GM19324 (cell line): ENCODE measurements at regions not wholly inside any gene's neighbourhood (a gene's known extent, or its start where the extent isn't known, plus 50 kb on each side); places are given as distances from the start of the nearest gene placed in this dataset.
"Not testable (repeated sequence)": the region's sequence is repeated elsewhere in the genome, so short reads cannot be mapped to it uniquely, and the experiment has no call there.

Source experiments
- ATAC-seq: cut with Tn5 transposase; IDR thresholded peaks from one replicate; pipeline ENCODE4 v1.9.1; 2021; ENCODE audit warnings: mild to moderate bottlenecking, moderate library complexity; ENCODE audit not compliant: unreplicated experiment, low FRiP score

DNA sequence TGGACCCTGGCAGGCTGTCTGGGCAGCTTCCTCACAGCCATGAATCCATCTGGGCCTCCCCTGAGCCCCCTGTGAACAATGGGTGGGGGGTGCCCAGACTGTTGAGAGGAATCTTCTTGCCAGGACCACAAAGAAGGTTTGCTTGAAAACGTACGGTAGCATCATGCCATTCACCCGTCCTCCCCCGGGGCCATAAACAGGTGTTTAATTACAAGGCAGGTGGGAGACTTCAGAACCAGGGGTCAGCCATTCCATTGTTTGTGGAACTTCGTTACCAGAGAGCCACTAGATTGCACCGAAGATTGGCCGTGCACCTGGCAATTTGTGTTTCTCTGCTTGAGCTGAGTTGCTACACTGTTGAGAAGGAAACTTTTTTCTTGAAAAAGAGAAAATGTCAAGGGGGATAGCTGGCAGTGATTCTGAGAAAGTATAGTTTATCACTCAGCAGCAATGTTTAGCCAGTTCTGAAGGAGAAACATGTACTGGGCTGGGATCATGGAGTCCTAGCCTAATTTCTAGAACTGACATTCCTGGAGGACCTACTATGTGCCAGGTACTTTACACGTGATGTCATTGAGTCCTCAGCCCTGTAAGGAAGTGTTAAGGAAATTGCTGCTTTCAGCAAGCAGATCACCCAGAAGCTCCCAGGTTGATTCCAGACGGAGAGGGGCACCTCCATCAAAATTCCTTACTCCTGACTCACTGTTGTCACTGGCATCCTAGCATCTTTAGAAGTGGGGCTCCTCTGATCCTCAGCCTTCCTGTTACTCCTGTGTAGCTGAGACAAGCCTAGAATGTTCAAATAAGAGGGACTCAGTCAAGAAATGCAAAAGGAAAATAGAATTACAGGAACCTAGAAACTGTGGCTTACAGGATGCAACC lies 103.8 kb upstream of the UBE2E1 start:
- no peak for ATAC-seq

DNA sequence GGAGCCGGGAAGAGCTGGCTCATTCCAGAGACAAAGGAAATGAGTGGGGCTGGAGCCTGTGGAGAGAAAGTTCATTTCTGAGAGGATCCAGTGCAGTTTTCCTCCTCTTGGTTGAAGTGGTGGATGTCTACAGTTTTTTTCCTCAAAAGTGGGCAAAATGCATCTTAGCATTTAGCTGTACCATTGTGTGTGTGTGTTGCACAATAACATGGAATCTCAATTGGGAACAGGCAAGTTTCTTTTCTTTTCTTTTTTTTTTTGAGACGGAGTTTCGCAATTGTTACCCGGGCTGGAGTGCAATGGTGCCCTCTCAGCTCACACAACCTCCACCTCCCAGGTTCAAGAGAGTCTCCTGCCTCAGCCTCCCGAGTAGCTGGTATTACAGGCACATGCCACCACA lies 101.5 kb upstream of the UBE2E1 start:
- no peak for ATAC-seq

DNA sequence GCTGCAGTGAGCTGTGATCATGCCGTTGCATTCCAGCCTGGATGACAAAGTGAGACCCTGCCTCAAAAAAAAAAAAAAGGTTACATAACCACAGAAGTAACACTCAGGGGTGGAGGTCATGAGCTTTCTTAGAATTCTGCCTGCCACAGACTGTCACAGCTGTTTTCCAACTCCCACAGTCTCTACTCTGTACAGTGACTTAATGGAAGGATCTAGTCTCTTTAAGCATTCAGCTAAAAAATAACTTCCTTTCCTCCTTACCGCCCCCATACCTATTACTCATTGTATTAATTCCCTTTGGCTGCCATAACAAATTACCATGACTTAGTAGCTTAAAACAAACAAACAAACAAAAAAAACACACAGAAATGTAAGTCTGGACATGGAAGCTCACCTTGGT lies 99.6 kb upstream of the UBE2E1 start:
- ATAC-seq: no peak

DNA sequence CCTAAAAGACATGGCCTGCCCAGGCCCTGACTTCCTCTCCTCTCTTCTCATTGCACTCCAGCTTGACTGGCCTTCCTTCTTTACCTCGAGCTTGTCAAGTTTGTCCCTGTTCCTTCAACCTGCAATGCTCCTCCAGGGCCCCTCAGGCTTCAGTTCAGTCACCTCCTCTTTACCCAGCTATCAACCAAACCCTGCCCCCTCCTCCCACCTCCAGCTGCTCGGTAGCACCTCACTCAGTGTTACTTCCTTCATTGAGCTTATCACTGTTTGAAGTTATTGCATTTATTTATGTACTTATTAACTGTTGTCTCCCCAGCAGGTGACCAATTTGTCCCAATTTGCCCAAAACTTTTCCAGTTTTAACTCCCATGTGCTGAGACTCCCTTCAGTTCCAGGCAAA lies 95.8 kb upstream of the UBE2E1 start:
- no peak for ATAC-seq

DNA sequence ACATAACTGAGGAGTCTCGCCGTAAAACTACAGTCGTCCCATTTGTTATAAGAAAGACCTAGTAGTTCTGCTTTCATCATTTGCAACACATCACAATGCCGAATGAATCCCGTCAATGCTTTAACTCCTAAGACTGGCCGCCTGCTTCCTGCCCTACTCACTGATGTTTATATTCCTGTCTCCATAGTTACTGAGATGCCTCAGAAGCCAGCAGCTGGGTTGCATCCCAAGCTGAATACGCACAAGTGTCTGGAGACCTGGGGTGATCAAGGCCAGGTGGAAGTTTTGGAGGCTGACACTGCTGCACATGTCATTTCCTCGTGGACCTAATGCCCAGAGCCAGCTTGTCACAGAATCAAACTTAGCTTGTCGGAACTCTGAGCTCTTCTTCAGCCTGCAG lies 95.2 kb upstream of the UBE2E1 start:
- ATAC-seq: no peak

DNA sequence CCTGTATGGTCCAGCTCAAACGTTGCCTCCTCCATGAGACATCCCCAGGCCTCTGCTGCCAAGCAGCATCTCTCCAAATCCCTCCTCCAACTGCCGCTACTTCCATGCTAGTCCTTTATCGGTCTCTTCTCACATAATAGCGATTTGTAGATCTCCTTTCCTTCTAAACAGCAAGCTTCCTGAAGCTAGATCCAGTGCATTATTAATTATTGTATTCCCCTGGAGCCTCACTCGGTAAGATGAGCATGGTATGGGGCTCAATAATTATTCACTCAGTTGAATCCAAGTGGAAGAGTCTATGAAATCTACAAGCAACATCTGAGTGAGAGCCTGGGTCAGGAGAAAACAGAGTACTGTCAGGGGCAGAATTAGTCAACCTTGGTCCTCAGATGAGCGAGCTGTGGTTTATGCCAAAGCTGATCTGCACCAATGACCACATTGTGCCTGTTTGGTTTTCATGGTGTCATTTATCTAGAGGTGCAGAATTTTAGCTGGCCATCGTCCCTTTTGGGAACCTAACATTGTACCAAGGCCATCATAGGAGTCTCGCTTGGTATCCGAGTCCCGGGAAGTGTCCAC lies 93.8 kb upstream of the UBE2E1 start:
- peak; percentile 58 for ATAC-seq

DNA sequence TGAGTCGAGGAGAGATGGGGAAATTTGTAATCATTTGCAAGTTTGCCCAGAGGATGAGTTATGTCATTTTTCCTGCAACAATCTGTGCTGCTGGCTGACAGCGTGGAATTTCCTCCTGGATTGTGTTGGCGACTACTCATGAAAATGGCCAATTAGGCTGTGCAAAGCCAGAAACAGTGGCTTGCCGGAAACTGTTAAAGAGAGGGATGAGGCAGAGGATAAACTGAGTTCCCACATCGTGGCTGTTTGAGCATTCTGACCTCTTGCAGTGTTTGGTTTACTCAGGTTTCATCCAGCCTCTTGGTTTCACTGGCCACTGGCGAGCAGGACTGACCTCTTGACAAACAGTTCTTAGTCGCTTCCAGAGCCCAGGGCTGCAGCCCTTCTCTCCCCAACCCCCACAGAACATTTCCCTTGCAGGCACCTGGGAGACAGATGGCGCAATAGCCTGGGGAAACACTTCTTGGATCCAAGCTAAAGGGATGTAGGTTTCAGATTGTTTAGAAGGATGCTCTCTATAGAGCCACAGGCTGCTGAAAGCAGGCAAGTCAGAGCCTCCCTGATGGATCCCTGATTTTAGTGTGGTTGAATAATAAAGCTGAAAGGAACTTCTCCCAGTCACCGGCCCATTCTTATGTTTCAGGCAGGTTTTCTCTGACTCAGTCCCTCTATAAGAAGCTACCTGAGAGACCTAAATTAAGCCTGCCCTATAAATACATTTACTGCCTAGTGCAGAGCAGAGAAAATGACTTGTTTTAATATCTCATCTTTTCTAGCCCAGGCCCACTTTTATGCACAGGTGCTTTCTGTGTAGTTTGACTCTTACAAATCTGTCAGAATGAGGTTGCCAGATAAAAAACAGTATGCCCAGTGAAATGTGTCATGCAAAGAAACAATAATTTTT lies 92.8 kb upstream of the UBE2E1 start:
- no peak for ATAC-seq

DNA sequence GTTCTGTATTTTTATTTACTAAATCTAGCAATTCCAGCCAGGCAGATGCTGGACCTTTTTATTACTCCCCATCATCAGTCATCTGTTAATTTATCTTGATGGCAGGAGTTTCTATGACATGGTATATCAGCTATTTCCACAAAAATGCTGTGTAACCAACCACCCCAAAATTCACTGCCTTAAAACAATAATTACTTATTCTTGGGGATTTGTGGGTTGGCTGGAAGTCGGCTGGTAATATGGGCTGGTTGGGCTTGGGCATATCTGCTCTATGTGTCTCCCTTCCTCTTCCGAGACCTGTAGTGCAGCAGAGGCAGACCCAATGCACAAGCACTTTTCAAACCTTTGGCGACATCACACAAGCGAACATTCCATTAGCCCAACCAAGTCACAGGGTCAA lies 92.1 kb upstream of the UBE2E1 start:
- ATAC-seq: no peak

DNA sequence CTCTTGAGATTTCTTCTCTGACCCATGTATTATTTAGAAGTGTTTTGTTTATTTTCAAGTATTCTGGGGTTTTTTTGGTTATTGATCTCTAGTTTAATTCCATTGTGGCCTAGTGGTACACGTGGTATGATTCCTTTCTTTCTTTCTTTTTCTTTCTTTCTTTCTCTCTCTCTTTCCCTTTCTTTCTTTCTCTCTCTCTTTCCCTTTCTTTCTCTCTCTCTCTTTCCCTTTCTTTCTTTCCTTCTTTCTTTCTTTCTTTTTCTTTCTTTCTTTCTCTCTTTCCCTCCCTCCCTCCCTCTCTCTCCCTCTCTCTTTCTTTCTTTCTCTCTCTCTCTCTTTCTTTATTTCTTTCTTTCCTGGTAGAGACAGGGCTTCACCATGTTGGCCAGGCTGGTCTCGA lies 85.7 kb upstream of the UBE2E1 start:
- no peak for ATAC-seq

DNA sequence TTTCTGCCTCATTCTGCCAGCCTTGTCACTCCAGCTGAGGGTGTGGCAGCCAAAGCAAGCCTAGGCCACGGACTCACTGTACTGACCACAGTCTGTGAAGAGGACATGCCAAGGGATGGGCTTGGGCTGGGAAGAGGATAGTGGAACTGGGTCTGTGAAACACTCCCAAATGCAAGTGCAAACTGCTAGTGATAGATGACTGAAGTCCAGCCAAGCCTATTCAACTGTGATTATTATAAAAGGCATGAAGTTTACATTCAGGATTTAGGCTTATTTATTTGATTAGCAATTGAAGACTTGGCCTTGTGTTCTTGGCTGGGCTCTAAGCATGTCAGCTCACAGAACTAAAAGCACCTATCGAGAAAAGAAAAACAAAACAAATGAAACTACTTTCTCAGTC lies 84.9 kb upstream of the UBE2E1 start:
- no peak for ATAC-seq

DNA sequence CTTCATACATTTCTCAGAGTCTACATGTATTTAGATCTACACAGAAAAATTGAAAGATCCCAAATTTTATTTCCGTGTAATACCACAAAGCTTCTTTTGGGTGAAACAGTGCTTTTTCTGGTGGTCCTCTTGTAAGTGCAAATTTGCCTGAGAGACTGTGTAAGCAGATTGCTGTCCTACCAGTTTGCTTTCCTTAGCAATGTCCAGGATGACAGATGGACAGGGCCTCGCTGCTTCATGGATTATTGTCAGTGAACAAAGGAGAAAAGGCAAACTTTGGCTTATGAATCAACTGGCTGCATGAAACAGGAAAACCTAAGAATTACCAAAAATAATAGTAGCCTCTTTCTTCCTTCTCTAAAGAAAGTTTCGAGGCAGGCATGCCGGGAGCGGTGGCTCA lies 82.6 kb upstream of the UBE2E1 start:
- no peak for ATAC-seq

DNA sequence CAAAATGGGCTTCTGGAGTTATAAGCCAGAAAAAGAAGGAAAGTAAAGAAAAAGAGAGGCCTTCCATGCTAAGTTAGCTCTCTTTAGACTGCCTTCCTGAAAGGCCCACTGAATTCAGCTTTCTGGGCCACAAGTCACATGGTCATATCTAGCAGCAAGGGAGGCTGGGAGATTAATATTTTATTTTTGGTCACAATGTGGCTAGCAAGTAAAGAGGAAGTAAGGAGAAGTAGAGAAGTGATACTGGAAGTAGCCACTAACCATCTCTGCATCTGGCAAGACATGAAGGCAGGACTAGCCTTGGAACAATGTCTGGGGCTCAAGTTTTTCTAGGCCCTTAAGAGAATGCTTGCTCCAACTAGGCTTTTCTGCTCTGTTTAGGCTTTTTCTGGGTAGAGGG lies 81.8 kb upstream of the UBE2E1 start:
- ATAC-seq: no peak

DNA sequence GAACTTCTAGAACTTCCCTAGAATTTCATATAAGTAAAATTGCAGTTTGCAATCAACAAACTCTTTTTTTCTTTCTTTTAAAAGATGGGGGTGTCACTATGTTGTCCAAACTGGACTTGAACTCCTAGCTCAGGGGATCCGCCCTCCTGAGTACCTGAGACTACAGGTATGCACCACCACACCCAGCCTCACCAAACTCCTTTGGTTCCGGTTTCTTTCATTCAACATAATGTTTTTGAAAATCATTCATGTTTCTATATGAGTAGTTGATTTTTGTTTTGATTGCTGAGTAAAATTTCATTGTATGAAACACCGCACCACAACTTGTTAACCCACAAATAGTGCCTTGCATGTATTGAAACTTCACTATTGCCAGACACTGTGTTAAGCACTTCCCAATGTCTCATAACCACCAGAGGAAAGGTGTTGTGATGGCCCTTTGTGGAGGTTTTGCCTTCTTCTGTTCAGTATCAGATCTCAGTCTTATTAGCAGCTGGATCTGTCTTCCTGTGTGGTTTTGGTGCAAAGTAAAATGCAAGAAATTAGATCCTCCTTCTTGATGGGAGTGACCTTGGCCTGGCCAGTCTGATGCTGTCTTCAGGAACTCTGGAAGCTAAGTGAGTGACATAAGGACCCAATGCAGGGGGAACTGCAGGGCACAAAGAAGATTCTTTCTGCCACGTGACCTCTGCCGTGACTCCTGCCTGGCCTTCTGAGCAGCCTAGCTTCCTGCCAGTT lies 78.8 kb upstream of the UBE2E1 start:
- ATAC-seq: peak; percentile 39

DNA sequence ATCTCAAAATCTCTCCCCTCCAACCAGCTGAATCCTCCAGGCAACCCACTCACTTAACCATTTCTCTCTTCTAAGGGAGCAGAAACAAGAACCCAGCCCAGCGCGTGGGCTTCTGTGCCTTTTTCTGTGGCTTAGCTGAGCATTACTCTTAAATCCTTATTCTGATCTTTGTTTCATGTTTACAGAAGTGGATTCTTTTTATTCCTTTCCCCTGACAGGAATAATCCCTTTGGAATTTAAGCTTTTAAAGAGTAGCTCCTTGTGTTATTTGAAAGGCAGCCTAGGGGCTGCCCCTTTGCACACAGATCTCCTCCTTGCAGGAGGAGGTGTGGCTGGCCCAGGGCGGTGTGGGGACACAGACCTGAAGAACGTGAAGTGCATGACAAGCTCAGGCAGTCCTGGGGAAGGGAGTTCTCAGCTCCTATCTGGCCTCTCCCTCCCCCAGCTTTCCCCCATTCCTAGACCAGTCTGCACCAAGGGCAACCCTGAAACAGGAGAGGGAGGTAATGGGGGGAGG lies 77.1 kb upstream of the UBE2E1 start:
- ATAC-seq: no peak

DNA sequence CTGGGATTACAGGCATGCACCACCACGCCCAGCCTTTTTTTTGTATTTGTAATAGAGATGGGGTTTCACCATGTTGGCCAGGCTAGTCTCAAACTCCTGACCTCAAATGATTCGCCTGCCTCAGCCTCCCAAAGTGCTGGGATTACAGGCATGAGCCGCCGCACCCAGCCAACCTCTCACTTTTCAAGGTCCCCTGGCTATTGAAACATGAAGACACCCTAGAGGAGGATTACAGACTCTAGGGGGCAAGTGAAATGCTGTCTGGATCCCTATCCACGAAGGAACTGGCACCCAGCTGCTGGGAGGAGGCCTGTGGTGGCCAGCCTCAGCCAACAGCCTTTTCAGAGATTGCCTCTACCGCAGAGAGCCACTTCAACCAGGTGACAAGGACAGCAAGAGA lies 76.4 kb upstream of the UBE2E1 start:
- ATAC-seq: not testable (repeated sequence)

DNA sequence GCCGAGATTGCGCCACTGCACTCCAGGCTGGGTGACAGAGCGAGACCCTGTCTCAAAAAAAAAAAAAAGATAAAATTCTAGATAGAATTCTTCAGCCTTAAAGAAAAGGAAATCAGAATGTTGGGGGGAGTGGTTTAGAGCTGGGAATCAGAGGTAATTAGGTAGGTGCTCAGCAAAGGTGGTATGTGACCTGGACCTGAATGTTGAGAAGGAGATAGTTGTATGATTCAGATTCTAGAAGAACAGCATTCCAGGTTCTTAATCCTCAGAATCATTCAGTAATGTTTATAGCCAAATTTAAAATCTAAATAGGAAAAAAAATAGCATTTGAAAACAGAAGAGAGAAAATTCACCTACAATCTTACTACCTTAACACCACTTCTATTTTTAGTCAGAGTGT lies 71.3 kb upstream of the UBE2E1 start:
- ATAC-seq: no peak

DNA sequence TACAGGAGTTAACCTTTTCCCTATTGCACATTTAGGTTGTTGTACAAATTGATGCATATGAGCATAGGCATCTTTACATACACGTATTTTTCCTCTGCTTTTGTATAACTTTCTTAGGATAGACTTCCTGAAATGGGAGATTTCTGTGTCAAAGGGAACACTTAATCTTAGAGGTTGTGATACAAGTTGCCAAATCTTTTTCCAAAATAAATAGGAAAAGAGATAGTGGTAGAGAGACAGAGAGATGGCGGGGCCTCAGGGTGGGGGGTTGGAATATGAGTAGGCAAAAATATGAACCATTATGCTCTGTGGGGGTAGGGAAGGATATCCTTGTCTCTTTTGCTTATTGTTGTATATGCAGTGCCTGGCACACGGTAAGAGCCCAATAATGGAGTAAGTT lies 70.7 kb upstream of the UBE2E1 start:
- ATAC-seq: no peak

DNA sequence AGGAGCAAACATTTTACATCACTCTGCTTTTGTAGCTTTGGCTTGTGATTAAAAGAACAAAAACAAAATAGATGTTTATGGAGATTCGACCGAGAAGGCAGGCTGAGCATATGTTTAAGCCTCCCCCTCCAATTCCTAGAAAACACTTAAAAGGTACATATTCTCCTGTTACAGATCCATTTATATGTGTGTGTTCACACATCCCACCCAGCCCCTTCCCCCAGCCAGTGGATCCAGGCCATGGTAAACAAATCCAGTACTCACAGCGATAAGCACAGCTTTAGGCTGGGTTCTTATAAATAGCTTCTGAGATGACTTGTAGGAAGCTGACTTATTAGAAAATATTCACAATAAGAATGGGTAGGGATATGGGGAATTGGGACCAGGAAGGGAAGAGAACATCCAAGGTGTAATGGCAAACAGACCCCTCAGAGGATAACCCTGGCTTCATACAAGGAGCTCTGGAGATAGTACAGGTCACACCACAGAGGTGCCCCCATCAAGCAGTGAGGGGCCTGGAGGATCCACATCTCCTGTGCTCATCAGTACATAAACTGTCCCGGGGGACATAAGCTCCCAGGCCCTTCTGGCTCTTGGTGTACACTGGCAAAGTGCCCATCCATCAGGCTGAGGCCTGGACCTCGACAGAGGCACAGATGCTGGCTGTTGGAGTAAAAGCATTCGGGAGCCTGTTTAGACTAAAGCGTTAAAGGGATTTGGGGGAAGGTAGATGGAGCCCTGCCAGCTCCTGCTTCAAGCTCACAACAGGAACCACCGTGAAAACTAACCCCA lies 70.0 kb upstream of the UBE2E1 start:
- ATAC-seq: no peak

DNA sequence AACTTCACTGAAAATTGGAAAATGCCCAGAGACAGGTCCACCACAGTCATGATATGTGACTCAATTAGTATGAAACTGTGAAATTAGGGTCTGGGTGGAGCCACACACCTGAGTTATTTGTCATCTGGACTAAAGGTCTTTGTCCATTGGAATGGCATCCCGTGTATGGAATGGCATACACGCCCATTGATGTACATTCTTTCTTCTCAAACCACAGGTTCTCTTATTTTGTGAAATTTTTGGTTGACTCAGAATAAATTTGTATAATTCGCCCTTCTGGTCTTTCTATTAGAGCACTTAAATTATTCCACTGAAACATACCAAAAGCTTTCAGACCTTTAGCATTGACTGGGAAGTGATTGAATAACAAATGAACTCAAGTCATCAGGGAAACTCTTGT lies 66.8 kb upstream of the UBE2E1 start:
- no peak for ATAC-seq

DNA sequence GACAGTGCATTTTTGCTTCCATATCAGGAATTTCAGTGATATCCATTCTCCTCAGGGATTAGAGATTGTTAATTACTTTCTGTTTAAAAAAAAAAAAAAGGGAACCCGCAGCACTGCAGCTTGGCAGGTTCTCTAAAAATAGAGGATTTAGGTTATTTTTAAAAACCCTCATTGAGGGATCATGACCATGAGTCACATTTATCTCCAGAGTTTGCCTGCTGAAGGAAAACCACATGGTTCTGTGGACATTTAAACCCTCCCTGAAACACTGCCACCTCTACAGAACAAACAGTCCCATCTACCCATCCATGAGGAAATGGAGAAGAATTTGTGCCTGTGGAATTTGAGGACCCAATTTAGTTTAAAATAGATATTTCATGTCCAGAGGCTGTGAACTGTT lies 66.2 kb upstream of the UBE2E1 start:
- no peak for ATAC-seq
